IMR-90 (cell line): ENCODE measurements at regions not wholly inside any gene's neighbourhood (a gene's known extent, or its start where the extent isn't known, plus 50 kb on each side); places are given as distances from the start of the nearest gene placed in this dataset.

ENCODE experiments used
- ATAC-seq: fragments of 200-7000 bp; cut with Tn5 transposase; 2 replicates; pipeline ENCODE4 v1.9.1; 2020; ENCODE audit warnings: low read depth, mild to moderate bottlenecking, moderate library complexity
- BruUV-seq: library from RNA; stranded (reverse); fragments of 400-500 nt; replicated peaks from 2 replicates; lab custom pipeline; 2021; lab: Mats Ljungman, UMichigan
- CTCF ChIA-PET: fragments of 300-600 bp; formaldehyde crosslinking; extraction: SDS; loops from one replicate; lab custom pipeline; 2021; ENCODE audit warnings: antibody characterized with exemption; lab: Yijun Ruan, JAX
- POLR2A ChIA-PET: fragments of 300-600 bp; sonication (Branson Sonifier 250); formaldehyde crosslinking; loops from one replicate; lab custom pipeline; 2022; ENCODE audit warnings: antibody characterized with exemption; ENCODE audit not compliant: unreplicated experiment; lab: Charles Lee
- DNase-seq: peaks from one replicate; pipeline ENCODE4 v3.0.0; 2013
- H2AFZ ChIP-seq: replicated peaks from 2 replicates; pipeline ENCODE3; 2013; ENCODE audit warnings: low read length, mild to moderate bottlenecking; ENCODE audit not compliant: poor library complexity
- H2AK5ac ChIP-seq: 2 replicates; pipeline ENCODE4 v1.6.1; 2013; ENCODE audit warnings: low read depth, low read length, inconsistent platforms
- H2AK9ac ChIP-seq: replicated peaks from 2 replicates; pipeline ENCODE3; 2013; ENCODE audit warnings: mild to moderate bottlenecking, low read depth, low read length, moderate library complexity; ENCODE audit not compliant: poor library complexity
- H2BK120ac ChIP-seq: 2 replicates; pipeline ENCODE4 v1.6.1; 2013; ENCODE audit warnings: low read depth, low read length, inconsistent platforms
- H2BK15ac ChIP-seq: 3 replicates; pipeline ENCODE4 v1.6.1; 2013; ENCODE audit warnings: low read depth, low read length, inconsistent platforms
- H2BK20ac ChIP-seq: 2 replicates; pipeline ENCODE4 v1.6.1; 2013; ENCODE audit warnings: low read depth, mild to moderate bottlenecking, inconsistent platforms, low read length, moderate library complexity
- H2BK5ac ChIP-seq: 2 replicates; pipeline ENCODE4 v1.6.1; 2013; ENCODE audit warnings: mild to moderate bottlenecking, low read depth, low read length, inconsistent platforms; ENCODE audit not compliant: poor library complexity, severe bottlenecking
- H3K14ac ChIP-seq: replicated peaks from 2 replicates; pipeline ENCODE4 v1.6.1; 2013; ENCODE audit warnings: low read depth, low read length, inconsistent platforms
- H3K18ac ChIP-seq: 2 replicates; pipeline ENCODE4 v1.6.1; 2013; ENCODE audit warnings: low read depth, low read length, control low read depth
- H3K23ac ChIP-seq: 2 replicates; pipeline ENCODE4 v1.6.1; 2013; ENCODE audit warnings: low read depth, low read length, inconsistent platforms
- H3K27ac ChIP-seq: 2 replicates; pipeline ENCODE4 v1.5.1; 2013; ENCODE audit warnings: mild to moderate bottlenecking, control low read depth, low read length; ENCODE audit not compliant: insufficient read depth
- H3K27me3 ChIP-seq: 2 replicates; pipeline ENCODE4 v1.6.1; 2013; ENCODE audit warnings: low read length; ENCODE audit not compliant: control insufficient read depth, insufficient read depth
- H3K36me3 ChIP-seq: 2 replicates; pipeline ENCODE4 v1.6.1; 2013; ENCODE audit warnings: low read length, mixed read lengths; ENCODE audit not compliant: control insufficient read depth, insufficient read depth
- H3K4ac ChIP-seq: 2 replicates; pipeline ENCODE4 v1.6.1; 2013; ENCODE audit warnings: low read depth, low read length, inconsistent platforms
- H3K4me1 ChIP-seq: 2 replicates; pipeline ENCODE4 v1.6.1; 2013; ENCODE audit warnings: low read length, mixed read lengths; ENCODE audit not compliant: control insufficient read depth, insufficient read depth
- H3K4me2 ChIP-seq: 2 replicates; pipeline ENCODE4 v1.6.1; 2013; ENCODE audit warnings: low read depth, mild to moderate bottlenecking, control low read depth, low read length, moderate library complexity
- H3K4me3 ChIP-seq: 2 replicates; pipeline ENCODE4 v1.5.1; 2013; ENCODE audit warnings: low read depth, mild to moderate bottlenecking, control low read depth, low read length, moderate library complexity; ENCODE audit not compliant: insufficient read depth
- H3K56ac ChIP-seq: 2 replicates; pipeline ENCODE4 v1.6.1; 2013; ENCODE audit warnings: low read length, inconsistent platforms; ENCODE audit not compliant: insufficient read depth; ENCODE audit errors: extremely low read depth
- H3K79me1 ChIP-seq, 2 experiments: 2 replicates each; pipeline ENCODE4 v1.6.1; 2013; ENCODE audit warnings: low read length in 2 of 2, inconsistent platforms in 1 of 2, low read depth in 1 of 2
- H3K9ac ChIP-seq: 2 replicates; pipeline ENCODE4 v1.6.1; 2013; ENCODE audit warnings: low read depth, low read length, control low read depth
- H3K9me1 ChIP-seq: 2 replicates; pipeline ENCODE4 v1.6.1; 2013; ENCODE audit warnings: low read length, inconsistent platforms; ENCODE audit not compliant: insufficient read depth
- H3K9me3 ChIP-seq: 2 replicates; pipeline ENCODE4 v1.6.1; 2013; ENCODE audit warnings: low read length; ENCODE audit not compliant: control insufficient read depth, insufficient read depth
- H4K20me1 ChIP-seq: 2 replicates; pipeline ENCODE4 v1.6.1; 2013; ENCODE audit warnings: low read length, inconsistent platforms; ENCODE audit not compliant: insufficient read depth
- H4K5ac ChIP-seq: 2 replicates; pipeline ENCODE4 v1.6.1; 2013; ENCODE audit warnings: mild to moderate bottlenecking, low read depth, low read length, control low read depth
- H4K8ac ChIP-seq, 2 experiments: 2 replicates each; pipeline ENCODE4 v1.6.1; 2013; ENCODE audit warnings: low read depth in 2 of 2, low read length in 2 of 2, control low read depth in 1 of 2, inconsistent platforms in 1 of 2
- H4K91ac ChIP-seq: 2 replicates; pipeline ENCODE4 v1.6.1; 2013; ENCODE audit warnings: low read depth, low read length, inconsistent platforms; ENCODE audit not compliant: insufficient read depth
- BHLHE40 ChIP-seq: fragments of 150-350 bp; IDR thresholded peaks from 2 replicates; pipeline ENCODE4 v1.6.1; 2016; ENCODE audit warnings: mild to moderate bottlenecking, low read depth, low read length
- CEBPB ChIP-seq: IDR thresholded peaks from 2 replicates; pipeline ENCODE4 v1.6.1; 2012; ENCODE audit warnings: low read depth, low read length, improper control_type of control experiment
- CHD1 ChIP-seq: IDR thresholded peaks from 2 replicates; pipeline ENCODE4 v1.6.1; 2012; ENCODE audit warnings: low read depth, low read length, improper control_type of control experiment
- FOS ChIP-seq: fragments of 150-350 bp; IDR thresholded peaks from 2 replicates; pipeline ENCODE4 v1.6.1; 2016; ENCODE audit warnings: low read depth, low read length
- MAFK ChIP-seq: IDR thresholded peaks from 2 replicates; pipeline ENCODE4 v1.6.1; 2012; ENCODE audit warnings: low read depth, low read length, improper control_type of control experiment
- MAZ ChIP-seq: IDR thresholded peaks from 2 replicates; pipeline ENCODE4 v1.6.1; 2012; ENCODE audit warnings: low read depth, mild to moderate bottlenecking, low read length, improper control_type of control experiment, moderate library complexity, borderline replicate concordance
- MXI1 ChIP-seq: IDR thresholded peaks from 2 replicates; pipeline ENCODE4 v1.6.1; 2012; ENCODE audit warnings: low read depth, mild to moderate bottlenecking, low read length, moderate library complexity, borderline replicate concordance
- NFE2L2 ChIP-seq: fragments of 150-350 bp; IDR thresholded peaks from 2 replicates; pipeline ENCODE4 v1.6.1; 2016; ENCODE audit warnings: low read depth, mild to moderate bottlenecking, low read length
- POLR2A ChIP-seq: IDR thresholded peaks from 2 replicates; pipeline ENCODE4 v1.6.1; 2012; ENCODE audit warnings: mild to moderate bottlenecking, low read depth, low read length
- RAD21 ChIP-seq: IDR thresholded peaks from 2 replicates; pipeline ENCODE4 v1.6.1; 2012; ENCODE audit warnings: low read length, improper control_type of control experiment
- RCOR1 ChIP-seq: IDR thresholded peaks from 2 replicates; pipeline ENCODE4 v1.6.1; 2012; ENCODE audit warnings: mild to moderate bottlenecking, low read length, improper control_type of control experiment; ENCODE audit not compliant: insufficient replicate concordance
- RFX5 ChIP-seq: IDR thresholded peaks from 2 replicates; pipeline ENCODE4 v1.8.0; 2012; ENCODE audit warnings: low read depth, mild to moderate bottlenecking, low read length, moderate library complexity
- SMC3 ChIP-seq: fragments of 150-350 bp; IDR thresholded peaks from 2 replicates; pipeline ENCODE4 v1.6.1; 2016; ENCODE audit warnings: low read depth, mild to moderate bottlenecking, antibody characterized with exemption, low read length, moderate library complexity
- WGBS, 2 experiments: methylation state at CpG; one replicate each; pipeline versions ENCODE4 v1.1.5 to v1.1.7; 2013; ENCODE audit warnings: missing lambda C conversion rate in 2 of 2; ENCODE audit not compliant: insufficient read length in 1 of 2; ENCODE audit errors: extremely low coverage in 2 of 2; 5-methylcytosine and 5-hydroxymethylcytosine counted together
- dilution Hi-C: fragments of 300-500 bp; cut with HindIII; formaldehyde crosslinking; loops from one replicate; pipeline ENCODE4 v1.14.3; 2018; ENCODE audit warnings: low sequenced_read_pairs; ENCODE audit not compliant: unreplicated experiment
- in situ Hi-C: fragments of 300-500 bp; cut with MboI; formaldehyde crosslinking; loops from 3 replicates; pipeline ENCODE4 v1.14.3; 2019; ENCODE audit warnings: low sequenced_read_pairs, inconsistent platforms, mixed read lengths
- intact Hi-C: fragments of 100-400 bp; cut with micrococcal nuclease; formaldehyde crosslinking; loops from 2 replicates; pipeline ENCODE4 v1.10.0; 2022
- TF ChIP-seq, protein P1 (sequence below): fragments of 150-350 bp; IDR thresholded peaks from 2 replicates; pipeline ENCODE4 v1.6.1; 2017; ENCODE audit warnings: mild to moderate bottlenecking, antibody characterized with exemption, low read length, low read depth
- TF ChIP-seq, protein P2 (sequence below): fragments of 150-350 bp; IDR thresholded peaks from 2 replicates; pipeline ENCODE4 v1.6.1; 2016; ENCODE audit warnings: low read depth, mild to moderate bottlenecking, low read length, moderate library complexity, borderline replicate concordance
- TF ChIP-seq, protein P3 (sequence below): conservative IDR thresholded peaks from 2 replicates; pipeline ENCODE4 v1.5.1; 2012; ENCODE audit warnings: mild to moderate bottlenecking, low read depth, low read length, improper control_type of control experiment

DNA sequence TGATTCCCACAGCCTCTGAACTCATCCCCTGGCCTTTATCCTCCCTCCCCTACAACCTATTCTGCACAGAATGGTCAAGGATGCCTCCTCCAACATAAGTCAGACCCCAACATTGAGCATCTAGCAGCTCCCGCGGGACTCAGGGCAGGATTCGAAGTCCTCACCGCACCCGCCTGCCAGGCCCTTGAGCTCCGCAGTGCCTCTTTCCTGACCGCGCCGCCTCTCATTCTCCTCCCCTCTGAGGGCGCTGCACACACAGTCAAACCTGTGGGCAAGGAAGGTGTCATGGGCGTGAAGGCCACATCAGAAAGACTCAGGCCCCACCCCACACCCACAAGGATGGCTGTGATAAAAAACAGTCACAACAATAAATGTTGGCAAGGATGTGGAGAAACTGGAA lies 84.1 kb downstream of the CPZ start:
- Histone ChIP-seq H2BK20ac (no peak overlapping the region), H3K14ac (no peak overlapping the region), H4K8ac (no peak overlapping the region), H3K4ac (no peak overlapping the region), H3K27me3 (no peaks in the 10 kb centered on the region), H3K18ac (no peak overlapping the region), H3K9me3 (no peaks in the 10 kb centered on the region), H3K9me1 (no peaks in the 10 kb centered on the region), H3K79me1 (no peaks in the 10 kb centered on the region), H3K4me3 (no peak overlapping the region), H2BK15ac (no peak overlapping the region), H3K4me2 (no peak overlapping the region), H3K23ac (no peak overlapping the region), H3K9ac (no peak overlapping the region), H3K4me1 (no peaks in the 10 kb centered on the region), H3K27ac (no peak overlapping the region), H2AFZ (no peak overlapping the region), H4K20me1 (no peaks in the 10 kb centered on the region), H2BK120ac (no peak overlapping the region), H2AK5ac (no peak overlapping the region), H4K5ac (no peak overlapping the region), H4K91ac (no peak overlapping the region), H2BK5ac (no peak overlapping the region), H3K56ac (no peak overlapping the region), H2AK9ac (no peak overlapping the region), H3K36me3 (no peaks in the 10 kb centered on the region)
- dilution Hi-C loops: no loop called here
- 80% methylated on average over 2 of the region's 11 CpGs; no CpG with 5 or more reads in 1 of the 2 experiments for WGBS, 2 experiments
- DNase-seq (no peak), ATAC-seq (no peak)
- ChIA-PET POLR2A (no interaction called here), CTCF (no interaction called here)
- in situ Hi-C loops: no loop called here
- BruUV-seq: no TSS peak
- intact Hi-C loops: no loop called here
- no peak for TF ChIP-seq MAZ
- TF ChIP-seq RFX5: no peak
- TF ChIP-seq FOS: no peak
- TF ChIP-seq CHD1: no peak
- no peak for TF ChIP-seq MAFK
- TF ChIP-seq BHLHE40: no peak
- no peak for TF ChIP-seq SMC3
- TF ChIP-seq, protein P1, sequence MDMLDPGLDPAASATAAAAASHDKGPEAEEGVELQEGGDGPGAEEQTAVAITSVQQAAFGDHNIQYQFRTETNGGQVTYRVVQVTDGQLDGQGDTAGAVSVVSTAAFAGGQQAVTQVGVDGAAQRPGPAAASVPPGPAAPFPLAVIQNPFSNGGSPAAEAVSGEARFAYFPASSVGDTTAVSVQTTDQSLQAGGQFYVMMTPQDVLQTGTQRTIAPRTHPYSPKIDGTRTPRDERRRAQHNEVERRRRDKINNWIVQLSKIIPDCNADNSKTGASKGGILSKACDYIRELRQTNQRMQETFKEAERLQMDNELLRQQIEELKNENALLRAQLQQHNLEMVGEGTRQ: no peak
- TF ChIP-seq, protein P2, sequence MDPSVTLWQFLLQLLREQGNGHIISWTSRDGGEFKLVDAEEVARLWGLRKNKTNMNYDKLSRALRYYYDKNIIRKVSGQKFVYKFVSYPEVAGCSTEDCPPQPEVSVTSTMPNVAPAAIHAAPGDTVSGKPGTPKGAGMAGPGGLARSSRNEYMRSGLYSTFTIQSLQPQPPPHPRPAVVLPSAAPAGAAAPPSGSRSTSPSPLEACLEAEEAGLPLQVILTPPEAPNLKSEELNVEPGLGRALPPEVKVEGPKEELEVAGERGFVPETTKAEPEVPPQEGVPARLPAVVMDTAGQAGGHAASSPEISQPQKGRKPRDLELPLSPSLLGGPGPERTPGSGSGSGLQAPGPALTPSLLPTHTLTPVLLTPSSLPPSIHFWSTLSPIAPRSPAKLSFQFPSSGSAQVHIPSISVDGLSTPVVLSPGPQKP: no peak
- TF ChIP-seq RAD21: no peak
- no peak for TF ChIP-seq MXI1
- TF ChIP-seq, protein P3, sequence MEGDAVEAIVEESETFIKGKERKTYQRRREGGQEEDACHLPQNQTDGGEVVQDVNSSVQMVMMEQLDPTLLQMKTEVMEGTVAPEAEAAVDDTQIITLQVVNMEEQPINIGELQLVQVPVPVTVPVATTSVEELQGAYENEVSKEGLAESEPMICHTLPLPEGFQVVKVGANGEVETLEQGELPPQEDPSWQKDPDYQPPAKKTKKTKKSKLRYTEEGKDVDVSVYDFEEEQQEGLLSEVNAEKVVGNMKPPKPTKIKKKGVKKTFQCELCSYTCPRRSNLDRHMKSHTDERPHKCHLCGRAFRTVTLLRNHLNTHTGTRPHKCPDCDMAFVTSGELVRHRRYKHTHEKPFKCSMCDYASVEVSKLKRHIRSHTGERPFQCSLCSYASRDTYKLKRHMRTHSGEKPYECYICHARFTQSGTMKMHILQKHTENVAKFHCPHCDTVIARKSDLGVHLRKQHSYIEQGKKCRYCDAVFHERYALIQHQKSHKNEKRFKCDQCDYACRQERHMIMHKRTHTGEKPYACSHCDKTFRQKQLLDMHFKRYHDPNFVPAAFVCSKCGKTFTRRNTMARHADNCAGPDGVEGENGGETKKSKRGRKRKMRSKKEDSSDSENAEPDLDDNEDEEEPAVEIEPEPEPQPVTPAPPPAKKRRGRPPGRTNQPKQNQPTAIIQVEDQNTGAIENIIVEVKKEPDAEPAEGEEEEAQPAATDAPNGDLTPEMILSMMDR: no peak
- TF ChIP-seq CEBPB: no peak
- TF ChIP-seq POLR2A: no peak
- TF ChIP-seq NFE2L2: no peak
- TF ChIP-seq RCOR1: no peak
